ENCODE measurements at regions not wholly inside any gene's neighbourhood (a gene's known extent, or its start where the extent isn't known, plus 50 kb on each side); places are given as distances from the start of the nearest gene placed in this dataset.

DNA sequence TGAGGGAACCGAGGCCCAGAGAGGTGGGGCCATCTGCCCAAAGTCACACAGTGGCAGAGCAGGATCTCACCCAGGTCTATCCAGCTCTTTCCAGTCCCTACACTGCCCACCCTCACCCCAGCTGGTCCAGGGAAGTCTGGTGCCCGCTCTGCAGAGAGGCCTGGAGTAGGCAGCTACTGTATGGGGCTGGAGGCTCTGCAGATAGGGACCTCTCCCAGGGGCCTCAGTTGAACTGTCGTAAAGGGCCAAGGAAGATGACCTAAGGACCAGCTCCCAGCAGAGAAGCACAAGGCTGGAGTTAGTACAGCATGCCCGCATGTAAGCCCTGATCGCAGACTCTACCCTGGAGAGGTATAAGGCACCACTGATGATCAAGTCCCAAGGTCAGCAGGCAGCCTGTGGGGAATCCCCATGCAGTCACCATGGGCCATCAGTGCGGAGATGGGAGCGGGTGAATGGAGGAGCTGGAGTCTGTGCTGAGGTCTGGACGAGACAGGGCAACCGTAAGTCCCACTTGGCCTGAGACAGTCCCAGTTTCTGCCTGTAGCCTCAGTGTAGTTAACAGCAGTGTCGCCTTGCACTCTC is 320.2 kb downstream of the MATN1 start:
- TF ChIP-seq, protein P1, sequence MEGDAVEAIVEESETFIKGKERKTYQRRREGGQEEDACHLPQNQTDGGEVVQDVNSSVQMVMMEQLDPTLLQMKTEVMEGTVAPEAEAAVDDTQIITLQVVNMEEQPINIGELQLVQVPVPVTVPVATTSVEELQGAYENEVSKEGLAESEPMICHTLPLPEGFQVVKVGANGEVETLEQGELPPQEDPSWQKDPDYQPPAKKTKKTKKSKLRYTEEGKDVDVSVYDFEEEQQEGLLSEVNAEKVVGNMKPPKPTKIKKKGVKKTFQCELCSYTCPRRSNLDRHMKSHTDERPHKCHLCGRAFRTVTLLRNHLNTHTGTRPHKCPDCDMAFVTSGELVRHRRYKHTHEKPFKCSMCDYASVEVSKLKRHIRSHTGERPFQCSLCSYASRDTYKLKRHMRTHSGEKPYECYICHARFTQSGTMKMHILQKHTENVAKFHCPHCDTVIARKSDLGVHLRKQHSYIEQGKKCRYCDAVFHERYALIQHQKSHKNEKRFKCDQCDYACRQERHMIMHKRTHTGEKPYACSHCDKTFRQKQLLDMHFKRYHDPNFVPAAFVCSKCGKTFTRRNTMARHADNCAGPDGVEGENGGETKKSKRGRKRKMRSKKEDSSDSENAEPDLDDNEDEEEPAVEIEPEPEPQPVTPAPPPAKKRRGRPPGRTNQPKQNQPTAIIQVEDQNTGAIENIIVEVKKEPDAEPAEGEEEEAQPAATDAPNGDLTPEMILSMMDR (IDR thresholded peaks at IDR 0.05) = no peak
- TF ChIP-seq POLR2A (IDR thresholded peaks at IDR 0.05) = no peak
